ENCODE measurements at regions not wholly inside any gene's neighbourhood (a gene's known extent, or its start where the extent isn't known, plus 50 kb on each side); places are given as distances from the start of the nearest gene placed in this dataset.

DNA sequence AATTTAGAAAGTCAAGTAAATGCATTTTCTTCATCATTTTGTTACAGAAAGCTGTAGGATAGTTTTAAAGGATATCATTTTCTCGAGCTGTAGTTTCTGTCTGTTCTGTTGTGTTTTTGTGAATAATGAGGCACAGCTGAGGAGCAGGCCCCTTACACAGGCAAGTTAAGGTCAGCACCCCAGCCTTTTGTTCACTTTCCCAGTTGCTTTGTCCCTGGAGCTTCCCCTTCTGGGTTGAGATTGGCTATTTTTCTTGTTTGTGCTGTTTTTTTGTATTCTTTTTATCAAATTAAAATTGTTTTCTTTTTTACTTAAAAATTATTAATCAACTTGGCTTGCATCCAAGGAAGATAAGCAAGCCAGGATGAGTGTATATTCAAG lies 213.8 kb upstream of the ACTBL2 start:
- TF ChIP-seq, protein P1, sequence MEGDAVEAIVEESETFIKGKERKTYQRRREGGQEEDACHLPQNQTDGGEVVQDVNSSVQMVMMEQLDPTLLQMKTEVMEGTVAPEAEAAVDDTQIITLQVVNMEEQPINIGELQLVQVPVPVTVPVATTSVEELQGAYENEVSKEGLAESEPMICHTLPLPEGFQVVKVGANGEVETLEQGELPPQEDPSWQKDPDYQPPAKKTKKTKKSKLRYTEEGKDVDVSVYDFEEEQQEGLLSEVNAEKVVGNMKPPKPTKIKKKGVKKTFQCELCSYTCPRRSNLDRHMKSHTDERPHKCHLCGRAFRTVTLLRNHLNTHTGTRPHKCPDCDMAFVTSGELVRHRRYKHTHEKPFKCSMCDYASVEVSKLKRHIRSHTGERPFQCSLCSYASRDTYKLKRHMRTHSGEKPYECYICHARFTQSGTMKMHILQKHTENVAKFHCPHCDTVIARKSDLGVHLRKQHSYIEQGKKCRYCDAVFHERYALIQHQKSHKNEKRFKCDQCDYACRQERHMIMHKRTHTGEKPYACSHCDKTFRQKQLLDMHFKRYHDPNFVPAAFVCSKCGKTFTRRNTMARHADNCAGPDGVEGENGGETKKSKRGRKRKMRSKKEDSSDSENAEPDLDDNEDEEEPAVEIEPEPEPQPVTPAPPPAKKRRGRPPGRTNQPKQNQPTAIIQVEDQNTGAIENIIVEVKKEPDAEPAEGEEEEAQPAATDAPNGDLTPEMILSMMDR (IDR thresholded peaks at IDR 0.05) = no peak
- TF ChIP-seq POLR2A (IDR thresholded peaks at IDR 0.05) (no peak), POLR2AphosphoS5 (IDR thresholded peaks at IDR 0.05) (no peak)

Measured in stomach (tissue), 4 donors.